ENCODE measurements at regions not wholly inside any gene's neighbourhood (a gene's known extent, or its start where the extent isn't known, plus 50 kb on each side); places are given as distances from the start of the nearest gene placed in this dataset.

DNA sequence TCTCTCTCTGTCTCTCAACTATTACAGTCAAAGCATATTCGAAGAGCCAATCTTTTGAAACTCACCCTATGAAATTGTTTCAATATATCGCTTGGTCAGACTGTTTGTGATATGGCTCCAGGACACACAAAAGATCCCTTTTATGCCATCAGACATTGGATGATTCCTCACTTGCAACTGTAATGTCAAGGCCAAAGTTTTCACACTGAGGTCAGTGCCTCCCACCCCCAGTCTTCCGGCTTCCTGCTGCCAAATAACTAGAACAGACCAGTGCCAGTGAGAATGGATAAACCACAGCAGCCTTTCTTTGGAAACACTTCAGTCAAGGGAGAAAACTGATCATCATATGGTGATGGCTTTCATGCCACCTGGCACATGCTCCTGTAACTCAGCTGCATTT, 321.9 kb upstream of the ZFHX3 start (continued):
- TF ChIP-seq, protein P1, sequence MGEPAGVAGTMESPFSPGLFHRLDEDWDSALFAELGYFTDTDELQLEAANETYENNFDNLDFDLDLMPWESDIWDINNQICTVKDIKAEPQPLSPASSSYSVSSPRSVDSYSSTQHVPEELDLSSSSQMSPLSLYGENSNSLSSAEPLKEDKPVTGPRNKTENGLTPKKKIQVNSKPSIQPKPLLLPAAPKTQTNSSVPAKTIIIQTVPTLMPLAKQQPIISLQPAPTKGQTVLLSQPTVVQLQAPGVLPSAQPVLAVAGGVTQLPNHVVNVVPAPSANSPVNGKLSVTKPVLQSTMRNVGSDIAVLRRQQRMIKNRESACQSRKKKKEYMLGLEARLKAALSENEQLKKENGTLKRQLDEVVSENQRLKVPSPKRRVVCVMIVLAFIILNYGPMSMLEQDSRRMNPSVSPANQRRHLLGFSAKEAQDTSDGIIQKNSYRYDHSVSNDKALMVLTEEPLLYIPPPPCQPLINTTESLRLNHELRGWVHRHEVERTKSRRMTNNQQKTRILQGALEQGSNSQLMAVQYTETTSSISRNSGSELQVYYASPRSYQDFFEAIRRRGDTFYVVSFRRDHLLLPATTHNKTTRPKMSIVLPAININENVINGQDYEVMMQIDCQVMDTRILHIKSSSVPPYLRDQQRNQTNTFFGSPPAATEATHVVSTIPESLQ (CRISPR knock-in tag; conservative IDR thresholded peaks at IDR 0.05): no peak
- TF ChIP-seq NR3C1 (CRISPR knock-in tag; IDR thresholded peaks at IDR 0.05) (no peak), ZNF350 (CRISPR knock-in tag; IDR thresholded peaks at IDR 0.05; ENCODE audit: borderline replicate concordance, low read depth) (no peak), ZFP1 (CRISPR knock-in tag; IDR thresholded peaks at IDR 0.05) (no peak), ZNF841 (CRISPR knock-in tag; IDR thresholded peaks at IDR 0.05; ENCODE audit: borderline replicate concordance) (no peak), ZSCAN12 (CRISPR knock-in tag; IDR thresholded peaks at IDR 0.05) (no peak), PHF21A (CRISPR knock-in tag; IDR thresholded peaks at IDR 0.05) (no peak), EEA1 (CRISPR knock-in tag; IDR thresholded peaks at IDR 0.05; ENCODE audit: borderline replicate concordance) (no peak), MBNL3 (CRISPR knock-in tag; conservative IDR thresholded peaks at IDR 0.05) (no peak)
- TF ChIP-seq, protein P2, sequence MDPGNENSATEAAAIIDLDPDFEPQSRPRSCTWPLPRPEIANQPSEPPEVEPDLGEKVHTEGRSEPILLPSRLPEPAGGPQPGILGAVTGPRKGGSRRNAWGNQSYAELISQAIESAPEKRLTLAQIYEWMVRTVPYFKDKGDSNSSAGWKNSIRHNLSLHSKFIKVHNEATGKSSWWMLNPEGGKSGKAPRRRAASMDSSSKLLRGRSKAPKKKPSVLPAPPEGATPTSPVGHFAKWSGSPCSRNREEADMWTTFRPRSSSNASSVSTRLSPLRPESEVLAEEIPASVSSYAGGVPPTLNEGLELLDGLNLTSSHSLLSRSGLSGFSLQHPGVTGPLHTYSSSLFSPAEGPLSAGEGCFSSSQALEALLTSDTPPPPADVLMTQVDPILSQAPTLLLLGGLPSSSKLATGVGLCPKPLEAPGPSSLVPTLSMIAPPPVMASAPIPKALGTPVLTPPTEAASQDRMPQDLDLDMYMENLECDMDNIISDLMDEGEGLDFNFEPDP (CRISPR knock-in tag; conservative IDR thresholded peaks at IDR 0.05): no peak

DNA sequence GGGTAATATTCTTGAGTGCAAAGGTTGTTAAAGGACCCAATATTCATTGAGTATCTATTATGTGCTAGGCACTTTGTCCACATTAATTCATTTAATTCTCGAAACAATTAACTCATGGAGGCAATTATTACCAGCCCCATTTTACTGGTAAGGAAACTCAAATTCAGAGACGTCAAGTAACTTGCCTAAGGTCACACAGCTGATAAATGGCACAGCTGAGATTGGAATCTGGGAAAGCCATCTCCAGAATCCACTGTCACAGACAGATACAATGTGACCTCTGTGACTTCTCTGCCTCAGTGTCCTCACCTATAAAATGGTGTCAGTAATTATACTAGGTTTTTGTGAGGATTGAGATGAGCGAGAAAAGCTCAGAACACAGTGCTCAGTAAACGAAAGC, 320.8 kb upstream of the ZFHX3 start:
- TF ChIP-seq, protein P3, sequence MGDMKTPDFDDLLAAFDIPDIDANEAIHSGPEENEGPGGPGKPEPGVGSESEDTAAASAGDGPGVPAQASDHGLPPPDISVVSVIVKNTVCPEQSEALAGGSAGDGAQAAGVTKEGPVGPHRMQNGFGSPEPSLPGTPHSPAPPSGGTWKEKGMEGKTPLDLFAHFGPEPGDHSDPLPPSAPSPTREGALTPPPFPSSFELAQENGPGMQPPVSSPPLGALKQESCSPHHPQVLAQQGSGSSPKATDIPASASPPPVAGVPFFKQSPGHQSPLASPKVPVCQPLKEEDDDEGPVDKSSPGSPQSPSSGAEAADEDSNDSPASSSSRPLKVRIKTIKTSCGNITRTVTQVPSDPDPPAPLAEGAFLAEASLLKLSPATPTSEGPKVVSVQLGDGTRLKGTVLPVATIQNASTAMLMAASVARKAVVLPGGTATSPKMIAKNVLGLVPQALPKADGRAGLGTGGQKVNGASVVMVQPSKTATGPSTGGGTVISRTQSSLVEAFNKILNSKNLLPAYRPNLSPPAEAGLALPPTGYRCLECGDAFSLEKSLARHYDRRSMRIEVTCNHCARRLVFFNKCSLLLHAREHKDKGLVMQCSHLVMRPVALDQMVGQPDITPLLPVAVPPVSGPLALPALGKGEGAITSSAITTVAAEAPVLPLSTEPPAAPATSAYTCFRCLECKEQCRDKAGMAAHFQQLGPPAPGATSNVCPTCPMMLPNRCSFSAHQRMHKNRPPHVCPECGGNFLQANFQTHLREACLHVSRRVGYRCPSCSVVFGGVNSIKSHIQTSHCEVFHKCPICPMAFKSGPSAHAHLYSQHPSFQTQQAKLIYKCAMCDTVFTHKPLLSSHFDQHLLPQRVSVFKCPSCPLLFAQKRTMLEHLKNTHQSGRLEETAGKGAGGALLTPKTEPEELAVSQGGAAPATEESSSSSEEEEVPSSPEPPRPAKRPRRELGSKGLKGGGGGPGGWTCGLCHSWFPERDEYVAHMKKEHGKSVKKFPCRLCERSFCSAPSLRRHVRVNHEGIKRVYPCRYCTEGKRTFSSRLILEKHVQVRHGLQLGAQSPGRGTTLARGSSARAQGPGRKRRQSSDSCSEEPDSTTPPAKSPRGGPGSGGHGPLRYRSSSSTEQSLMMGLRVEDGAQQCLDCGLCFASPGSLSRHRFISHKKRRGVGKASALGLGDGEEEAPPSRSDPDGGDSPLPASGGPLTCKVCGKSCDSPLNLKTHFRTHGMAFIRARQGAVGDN (CRISPR knock-in tag; IDR thresholded peaks at IDR 0.05): no peak
- no peak for TF ChIP-seq MTA1 (CRISPR knock-in tag; IDR thresholded peaks at IDR 0.05; ENCODE audit: borderline replicate concordance)
- peak; percentile 43; the same call in 1 of the 2 replicates for TF ChIP-seq ZNF768 (CRISPR knock-in tag; IDR thresholded peaks at IDR 0.05)
- no peaks in the 10 kb centered on the region for H3K9me3 ChIP-seq (ENCODE audit: low read length)
- DNase-seq (ENCODE audit: low spot score): no peak
- FAIRE-seq: no peak
- CTCF ChIA-PET (ENCODE audit: low intra/inter-chr PET ratio, low total read pairs): no interaction called here
- in situ Hi-C loops (cut with HindIII; ENCODE audit: extremely low pct_ligation_motif_present, low pct_unique_long_range_greater_than_20kb) (no loop called here), intact Hi-C loops (cut with micrococcal nuclease; ENCODE audit: unreplicated experiment) (no loop called here)
- H4K20me1 ChIP-seq (ENCODE audit: insufficient read depth, low read length): no peaks in the 10 kb centered on the region
- no peaks in the 10 kb centered on the region for H3K79me2 ChIP-seq (ENCODE audit: insufficient read depth, low read length)
- no peak overlapping the region for H3K9ac ChIP-seq (ENCODE audit: insufficient read depth, low read depth, low read length)
- no peak overlapping the region for H3K4me2 ChIP-seq (ENCODE audit: low read depth, low read length)
- no peaks in the 10 kb centered on the region for H3K36me3 ChIP-seq (replicated peaks in 1 of 2; ENCODE audit: control insufficient read depth in 1 of 2, insufficient read depth in 2 of 2, low read length in 2 of 2)
- ATAC-seq: no peak
- 6% methylated on average over 4 of the region's 4 CpGs for WGBS (ENCODE audit: low lambda C conversion rate)
- peaks cover 12% of the 10 kb centered on the region for H3K4me1 ChIP-seq (ENCODE audit: insufficient read depth, low read length)
- no peak overlapping the region for H2AFZ ChIP-seq (ENCODE audit: low read length)
- H3K27ac ChIP-seq (ENCODE audit: extremely low read length, insufficient read depth, low read length): no peak overlapping the region
- no peak overlapping the region for H3K4me3 ChIP-seq (replicated peaks in 1 of 3; ENCODE audit: insufficient read depth in 1 of 3, low read depth in 2 of 3, low read length in 3 of 3)
- no TSS peak for BruUV-seq (replicated peaks)
- POLR2A ChIA-PET: no interaction called here
- no peaks in the 10 kb centered on the region; a peak in 1 of 5 replicates for H3K27me3 ChIP-seq (ENCODE audit: control insufficient read depth in 1 of 2, insufficient read depth in 2 of 2, low read length in 2 of 2)

All from HepG2 (cell line).